Stimulated activated CD4-positive, alpha-beta T cell treated with anti-CD3 and anti-CD28 coated beads, Interleukin-12 subunit alpha, Interleukin-12 subunit beta, amount 100 ng/mL, for 24 hours (primary cell): ENCODE measurements at regions not wholly inside any gene's neighbourhood (a gene's known extent, or its start where the extent isn't known, plus 50 kb on each side); places are given as distances from the start of the nearest gene placed in this dataset.

ENCODE experiments used
- DNase-seq, 2 experiments: peaks; one replicate each; pipeline ENCODE4 v3.0.0-alpha.2; 2020; ENCODE audit warnings: low read depth in 2 of 2

GRCh38 chr21:35268817-35269216 lies 219.7 kb upstream of the RUNX1 start:
- DNase-seq = no peak

DNA sequence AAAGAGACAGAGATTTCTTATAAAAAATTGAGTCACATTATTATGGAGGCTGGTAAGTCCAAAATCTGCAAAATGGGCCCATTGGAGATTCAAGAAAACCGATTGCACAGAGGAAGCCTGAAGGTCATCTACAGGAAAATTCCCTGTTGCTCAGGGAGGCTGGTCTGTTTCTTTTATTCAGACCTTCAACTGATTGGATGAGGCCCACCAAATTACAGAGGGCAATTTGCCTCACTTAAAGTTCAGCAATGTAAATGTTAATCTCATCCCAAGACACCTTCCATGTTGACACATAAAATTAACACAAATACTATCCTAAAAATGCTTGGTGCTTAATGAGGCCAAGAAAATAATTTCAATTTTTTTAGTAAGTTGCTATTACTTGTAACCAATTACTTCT lies 219.2 kb upstream of the RUNX1 start:
- DNase-seq = no peak

- DNase-seq = no peak
Measured at GRCh38 chr21:35266546-35266945, 217.4 kb upstream of the RUNX1 start.

- DNase-seq = no peak
Measured at GRCh38 chr21:35265170-35265877, 216.2 kb upstream of the RUNX1 start.

GRCh38 chr21:35259457-35259856 lies 210.4 kb upstream of the RUNX1 start:
- no peak for DNase-seq

- no peak for DNase-seq
Measured at GRCh38 chr21:35258521-35258920, 209.4 kb upstream of the RUNX1 start.

DNA sequence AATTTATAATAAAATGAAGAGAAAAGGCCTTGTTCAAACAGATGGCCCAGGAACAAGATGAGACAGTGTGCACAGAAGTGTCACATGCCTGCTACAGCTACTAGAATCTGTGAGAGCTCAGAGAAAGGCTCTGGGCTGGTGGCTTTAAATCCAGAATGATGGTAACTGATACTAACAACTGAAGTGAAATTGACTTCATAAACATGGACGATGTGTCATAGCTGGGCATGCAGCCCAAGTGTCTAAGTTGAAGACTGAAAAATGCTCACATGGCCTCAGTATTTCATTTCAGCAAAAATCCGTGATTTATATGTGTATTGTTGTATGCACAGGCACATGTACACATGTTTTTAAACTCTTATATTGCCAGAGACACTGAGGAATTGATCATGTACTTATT lies 208.3 kb upstream of the RUNX1 start:
- no peak for DNase-seq

DNA sequence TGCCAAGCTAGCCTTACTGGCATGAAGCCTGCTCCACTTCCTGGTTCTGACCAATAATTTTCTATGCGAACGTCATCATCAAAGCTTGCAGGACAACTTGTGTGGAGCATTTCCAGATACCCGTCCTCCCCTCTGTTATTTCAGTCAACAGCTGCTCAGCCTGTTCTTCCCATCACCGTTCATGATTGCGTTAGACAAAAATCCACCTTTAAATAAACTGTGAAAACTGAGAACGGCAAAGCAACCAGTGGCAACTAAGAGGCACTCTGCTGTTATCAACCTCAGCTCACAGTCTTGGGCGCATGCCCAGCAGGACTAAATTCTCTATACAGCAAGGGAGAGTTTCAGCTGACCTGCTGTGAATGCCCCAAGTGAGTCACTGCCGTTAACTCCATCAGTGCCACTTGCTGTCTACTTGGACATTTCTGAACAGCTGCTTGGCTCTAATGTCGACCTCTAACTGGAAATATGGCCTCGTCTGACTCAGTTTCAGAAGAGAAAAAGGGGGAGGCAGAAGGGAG lies 207.4 kb upstream of the RUNX1 start:
- no peak for DNase-seq

- no peak for DNase-seq
Measured at GRCh38 chr21:35254765-35255138, 205.7 kb upstream of the RUNX1 start.

GRCh38 chr21:35254006-35254764 lies 205.1 kb upstream of the RUNX1 start:
- no peak for DNase-seq

GRCh38 chr21:35252831-35253230 lies 203.7 kb upstream of the RUNX1 start:
- DNase-seq = no peak

GRCh38 chr21:35249636-35250035 lies 200.5 kb upstream of the RUNX1 start:
- no peak for DNase-seq

DNA sequence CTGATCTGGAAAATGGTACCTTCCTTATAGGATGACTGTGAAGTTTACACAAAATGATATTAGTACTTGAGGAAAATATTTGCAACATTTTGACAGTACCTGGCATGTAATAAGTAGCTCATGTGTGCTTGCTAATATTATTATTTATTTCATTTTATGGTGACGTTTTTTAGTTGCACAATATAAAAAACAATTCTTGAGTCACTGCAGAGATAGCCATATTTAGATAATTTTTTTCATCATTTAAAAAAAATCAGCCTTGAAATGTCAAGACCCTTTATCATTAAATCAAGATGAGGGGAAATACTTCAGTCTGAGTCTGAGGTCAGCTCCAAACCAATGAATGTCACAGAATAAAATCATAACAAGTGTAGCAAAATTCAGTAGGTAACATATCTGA lies 196.8 kb upstream of the RUNX1 start:
- no peak for DNase-seq

DNA sequence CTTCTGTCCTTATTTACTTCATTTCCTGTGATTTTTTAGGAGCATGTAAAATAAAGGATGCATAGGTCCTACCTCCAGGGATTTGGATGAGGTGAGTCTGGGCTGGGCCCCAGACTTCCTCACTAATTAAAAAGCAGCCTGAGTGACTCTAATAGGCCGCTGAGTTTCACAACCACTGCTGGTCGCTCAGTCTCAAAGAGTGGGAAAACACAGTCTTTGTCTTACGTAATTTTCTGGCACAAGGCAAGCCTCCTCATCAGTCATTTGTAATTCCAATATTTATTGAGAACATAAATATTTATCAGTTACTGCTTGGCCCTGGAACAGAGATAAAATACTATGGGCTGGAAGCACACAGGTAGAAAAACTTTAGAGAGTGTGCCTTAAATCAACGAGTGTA lies 195.4 kb upstream of the RUNX1 start:
- DNase-seq = no peak

GRCh38 chr21:35243171-35243570 lies 194.1 kb upstream of the RUNX1 start:
- no peak for DNase-seq

DNA sequence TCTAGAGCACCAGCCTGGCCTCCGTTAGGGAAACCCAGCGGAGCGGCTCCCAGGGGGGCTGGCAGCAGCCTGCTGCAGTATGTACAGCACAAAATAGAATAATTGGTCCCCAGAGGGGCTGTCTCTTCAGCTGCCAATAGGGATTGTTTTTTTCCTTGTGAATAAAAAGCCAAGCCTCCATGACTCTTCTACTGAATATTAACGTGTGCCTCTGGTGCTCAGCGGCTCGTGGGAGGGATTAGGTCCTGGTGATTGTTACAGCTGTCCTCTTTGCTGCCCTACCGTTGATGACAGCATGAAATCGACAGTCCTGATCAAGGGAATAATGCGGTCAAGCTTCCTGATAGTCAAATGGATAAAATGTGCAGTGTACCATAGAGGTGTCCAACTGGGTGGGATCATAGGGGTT lies 190.7 kb upstream of the RUNX1 start:
- no peak for DNase-seq

DNA sequence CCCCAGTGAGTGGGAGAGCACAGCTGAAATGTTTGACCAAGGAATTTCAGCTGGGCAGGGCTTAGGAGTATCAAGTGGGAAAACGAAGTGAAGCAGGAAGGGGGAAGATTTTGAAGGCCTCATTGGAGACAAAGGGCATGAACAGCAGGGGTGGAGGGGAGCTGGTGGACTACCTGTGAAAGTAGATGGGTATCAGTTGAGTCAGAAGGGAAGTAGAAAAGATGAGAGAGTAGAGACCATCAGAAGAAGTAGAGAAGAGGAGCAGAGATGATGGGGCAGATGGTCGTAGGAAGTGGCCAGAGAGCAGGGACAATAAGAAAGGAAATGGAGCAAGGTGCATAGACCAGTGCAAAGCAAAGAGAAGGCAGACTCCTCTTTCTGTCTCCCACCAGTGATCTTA lies 189.0 kb upstream of the RUNX1 start:
- no peak for DNase-seq

DNA sequence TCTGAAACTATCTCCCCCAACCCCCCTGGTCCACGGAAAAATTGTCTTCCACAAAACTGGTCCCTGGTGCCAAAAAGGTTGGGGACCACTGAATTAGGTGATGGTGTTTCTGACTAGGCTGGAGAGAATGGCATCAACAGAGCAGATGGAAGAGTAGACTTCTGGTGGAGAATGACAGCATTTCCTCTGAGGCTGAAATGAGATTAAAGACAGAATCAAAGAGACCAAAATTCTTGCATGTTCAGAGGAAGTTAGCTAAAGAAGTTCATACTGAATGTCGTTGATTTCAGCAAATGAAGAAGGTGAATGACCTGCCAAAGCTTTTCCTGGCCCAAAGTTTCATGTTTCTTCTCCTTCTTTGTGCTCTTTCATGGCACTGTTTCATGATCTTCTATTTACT lies 188.2 kb upstream of the RUNX1 start:
- no peak for DNase-seq

DNA sequence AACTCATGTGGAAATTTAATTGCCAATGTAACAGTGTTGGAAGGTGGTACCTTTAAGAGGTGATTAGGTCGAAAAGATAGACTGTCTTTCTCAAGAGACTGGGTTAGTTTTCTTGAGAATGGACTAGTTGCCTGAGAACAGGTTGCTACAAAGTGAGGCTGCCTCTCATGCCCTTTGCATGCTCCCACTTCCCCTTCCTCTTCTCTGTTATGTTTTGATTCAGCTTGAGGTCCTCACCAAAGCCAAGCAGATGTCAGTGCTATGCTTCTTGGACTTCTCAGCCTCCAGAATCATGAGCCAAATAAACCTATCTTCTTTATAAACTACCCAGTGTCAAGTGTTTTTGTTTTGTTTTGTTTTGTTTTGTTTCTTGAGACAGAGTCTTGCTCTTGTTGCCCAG lies 187.0 kb upstream of the RUNX1 start:
- DNase-seq = no peak

DNA sequence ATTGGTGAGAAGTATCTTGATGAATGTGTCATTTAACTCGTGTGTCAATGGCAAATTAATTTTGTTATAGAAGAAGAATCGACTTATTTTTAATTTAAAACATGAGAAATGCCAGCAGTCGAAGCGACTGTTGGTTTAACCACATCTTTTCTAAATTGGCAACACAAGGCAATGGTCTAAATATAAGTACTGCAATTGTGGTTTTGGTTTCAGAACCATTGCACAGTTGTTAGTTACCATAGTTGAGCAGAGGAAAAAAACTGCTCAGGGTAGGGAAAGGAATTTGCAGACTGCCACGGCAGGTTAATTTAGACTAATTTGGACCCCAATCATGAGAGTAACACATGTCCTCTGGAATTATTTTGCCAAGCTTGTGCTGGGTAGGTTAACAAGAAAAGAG lies 185.6 kb upstream of the RUNX1 start:
- DNase-seq = no peak

DNA sequence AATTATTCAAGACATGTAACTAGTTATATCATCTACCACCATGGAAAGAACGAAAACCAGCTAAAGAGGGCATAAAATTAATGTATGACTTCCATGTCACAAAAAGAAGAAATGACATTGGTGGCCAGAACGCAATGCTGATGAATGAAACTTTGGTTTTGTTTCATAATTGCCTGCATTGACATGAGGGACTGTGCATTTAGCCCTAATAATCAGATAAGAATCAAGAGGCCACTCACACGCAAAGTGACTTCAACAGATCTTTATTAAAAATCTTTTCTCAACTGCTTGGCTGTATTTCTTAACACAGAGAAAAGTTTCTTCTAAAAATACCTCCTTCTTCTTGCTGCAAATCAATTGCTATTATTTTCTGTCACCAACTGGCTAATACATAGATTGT lies 184.7 kb upstream of the RUNX1 start:
- no peak for DNase-seq

DNA sequence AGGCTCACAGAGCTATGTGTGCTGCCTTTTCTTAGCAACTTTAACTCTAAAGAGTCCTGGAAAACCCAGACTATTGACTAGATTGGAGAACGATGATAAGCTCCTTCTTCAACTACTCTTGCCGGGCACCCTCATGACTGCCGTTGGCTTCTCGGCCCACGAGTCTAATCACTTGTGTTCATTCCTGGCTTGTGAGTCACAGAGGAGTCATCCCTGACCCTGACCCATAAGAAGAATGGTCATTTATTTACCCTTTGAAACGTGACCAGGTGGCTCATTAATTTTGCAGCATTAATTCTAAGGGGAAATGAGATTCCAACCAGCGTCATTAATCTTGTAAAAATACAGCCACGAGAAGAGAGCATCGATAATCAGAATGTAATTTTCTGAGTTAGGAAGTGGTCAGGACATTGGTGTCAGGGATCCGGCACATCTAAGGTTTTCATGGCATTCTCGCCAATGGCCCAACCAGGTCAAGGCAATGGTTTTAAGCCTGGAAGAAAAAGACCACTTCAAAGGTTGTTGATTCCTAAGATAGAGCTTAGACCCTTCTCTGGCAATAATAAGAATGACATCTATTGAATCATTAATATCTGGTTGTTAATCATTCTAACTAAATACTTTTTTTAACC lies 183.6 kb upstream of the RUNX1 start:
- no peak for DNase-seq

GRCh38 chr21:35231090-35231489 lies 182.0 kb upstream of the RUNX1 start:
- DNase-seq = no peak
